HL-60 (cell line): ENCODE measurements at regions not wholly inside any gene's neighbourhood (a gene's known extent, or its start where the extent isn't known, plus 50 kb on each side); places are given as distances from the start of the nearest gene placed in this dataset.

ENCODE experiments used
- CTCF ChIP-seq: IDR thresholded peaks from one replicate; pipeline ENCODE4 v1.5.1; 2011; ENCODE audit warnings: low read length, control low read depth, inconsistent platforms; ENCODE audit not compliant: insufficient read depth
- POLR2AphosphoS5 ChIP-seq: IDR thresholded peaks from 2 replicates; pipeline ENCODE4 v1.6.1; 2012; ENCODE audit warnings: low read depth
- REST ChIP-seq: IDR thresholded peaks from 2 replicates; pipeline ENCODE4 v1.6.1; 2012; ENCODE audit warnings: low read depth; ENCODE audit not compliant: insufficient replicate concordance
- SPI1 ChIP-seq: IDR thresholded peaks from 2 replicates; pipeline ENCODE4 v1.6.1; 2012; ENCODE audit warnings: low read depth, mild to moderate bottlenecking, borderline replicate concordance

- no peak for TF ChIP-seq CTCF
- no peak for TF ChIP-seq POLR2AphosphoS5
- TF ChIP-seq REST, result no peak
- no peak for TF ChIP-seq SPI1
These were observed 81.9 kb downstream of the RMI1 start for GRCh38 chr9:84062538-84062937.
